HepG2 (cell line): ENCODE measurements at regions not wholly inside any gene's neighbourhood (a gene's known extent, or its start where the extent isn't known, plus 50 kb on each side); places are given as distances from the start of the nearest gene placed in this dataset.
A peak's percentile ranks its signal among the peaks of the same experiment; 100 is the strongest.

Experiments
- ATAC-seq: fragments of 200-7000 bp; cut with Tn5 transposase; 3 replicates; pipeline ENCODE4 v1.9.1; 2020; ENCODE audit warnings: mild to moderate bottlenecking, moderate library complexity
- BruUV-seq: library from RNA; stranded (reverse); fragments of 400-500 nt; replicated peaks from 2 replicates; lab custom pipeline; 2021; lab: Mats Ljungman, UMichigan
- CTCF ChIA-PET: fragments of 300-600 bp; formaldehyde crosslinking; extraction: SDS; loops from one replicate; lab custom pipeline; 2021; ENCODE audit warnings: low total read pairs, inconsistent platforms, low intra/inter-chr PET ratio; lab: Yijun Ruan, JAX
- POLR2A ChIA-PET: fragments of 350-600 bp; sonication (Branson Sonifier 250); formaldehyde crosslinking; loops from one replicate; lab custom pipeline; 2020; ENCODE audit warnings: antibody characterized with exemption, inconsistent platforms; lab: Yijun Ruan, JAX
- DNase-seq: peaks from one replicate; pipeline ENCODE4 v3.0.0-alpha.2; 2015; ENCODE audit warnings: low spot score
- FAIRE-seq: peaks from 3 replicates; lab custom pipeline; 2011; peaks lifted over from hg19 to GRCh38; lab: Jason Lieb, UNC
- H2AFZ ChIP-seq: one replicate; pipeline ENCODE4 v1.6.1; 2011; ENCODE audit warnings: low read length, inconsistent platforms
- H3K27ac ChIP-seq: fragments of 300-600 bp; 3 replicates; pipeline ENCODE4 v1.8.0; 2011; ENCODE audit warnings: mixed run types, mild to moderate bottlenecking, mixed read lengths, low read length, inconsistent platforms; ENCODE audit not compliant: insufficient read depth; ENCODE audit errors: extremely low read length
- H3K27me3 ChIP-seq, 2 experiments: fragments of 200-600 bp in 1 of 2; 2 replicates in 1 of 2; 3 replicates in 1 of 2; pipeline versions ENCODE4 v1.6.0 to v1.8.0; 2011; ENCODE audit warnings: low read length in 2 of 2, mild to moderate bottlenecking in 2 of 2, moderate library complexity in 2 of 2, inconsistent platforms in 1 of 2; ENCODE audit not compliant: insufficient read depth in 2 of 2, control insufficient read depth in 1 of 2
- H3K36me3 ChIP-seq, 2 experiments: fragments of 200-600 bp in 1 of 2; replicated peaks in 1 of 2; 2 replicates in 1 of 2; 3 replicates in 1 of 2; pipeline versions ENCODE4 v1.5.1 to v1.8.0; 2011; ENCODE audit warnings: low read length in 2 of 2, inconsistent platforms in 1 of 2; ENCODE audit not compliant: insufficient read depth in 2 of 2, control insufficient read depth in 1 of 2
- H3K4me1 ChIP-seq: 2 replicates; pipeline ENCODE4 v1.5.1; 2012; ENCODE audit warnings: low read length, inconsistent platforms; ENCODE audit not compliant: insufficient read depth
- H3K4me2 ChIP-seq: 2 replicates; pipeline ENCODE4 v1.6.0; 2011; ENCODE audit warnings: low read depth, low read length, inconsistent platforms
- H3K4me3 ChIP-seq, 3 experiments: fragments of 200-600 bp in 1 of 3; sonication (generic), shearing (Covaris generic) in 1 of 3; replicated peaks in 1 of 3; 2 replicates each; pipeline ENCODE4 v1.5.1; 2011 to 2016; ENCODE audit warnings: low read length in 3 of 3, inconsistent platforms in 2 of 3, low read depth in 2 of 3, mild to moderate bottlenecking in 2 of 3, control low read depth in 1 of 3, mixed read lengths in 1 of 3; ENCODE audit not compliant: insufficient read depth in 1 of 3
- H3K79me2 ChIP-seq: one replicate; pipeline ENCODE4 v1.6.1; 2011; ENCODE audit warnings: low read length, inconsistent platforms; ENCODE audit not compliant: insufficient read depth
- H3K9ac ChIP-seq: 2 replicates; pipeline ENCODE4 v1.6.0; 2011; ENCODE audit warnings: mild to moderate bottlenecking, low read depth, low read length, inconsistent platforms; ENCODE audit not compliant: insufficient read depth
- H3K9me3 ChIP-seq: 2 replicates; pipeline ENCODE4 v1.5.1; 2012; ENCODE audit warnings: mild to moderate bottlenecking, low read length
- H4K20me1 ChIP-seq: 2 replicates; pipeline ENCODE4 v1.6.0; 2011; ENCODE audit warnings: inconsistent platforms, mild to moderate bottlenecking, low read length, moderate library complexity; ENCODE audit not compliant: insufficient read depth
- EP300 ChIP-seq, 3 experiments: sonication (generic) in 1 of 3; formaldehyde crosslinking in 1 of 3; IDR thresholded peaks; 2 replicates each; pipeline versions ENCODE4 v1.5.1 to v1.6.1; 2011 to 2020; ENCODE audit warnings: low read depth in 2 of 3, low read length in 2 of 3, borderline replicate concordance in 1 of 3, improper control_type of control experiment in 1 of 3, mild to moderate bottlenecking in 1 of 3, missing genetic modification reagents in 1 of 3, moderate library complexity in 1 of 3
- HDAC2 ChIP-seq: sonication (generic); formaldehyde crosslinking; IDR thresholded peaks from 2 replicates; pipeline ENCODE4 v1.4.0; 2020; ENCODE audit warnings: missing genetic modification reagents
- HNRNPK ChIP-seq: fragments of 200-400 bp; formaldehyde crosslinking; IDR thresholded peaks from 2 replicates; pipeline ENCODE4 v1.6.1; 2018; ENCODE audit warnings: low read length, low read depth, moderate library complexity, mild to moderate bottlenecking; ENCODE audit not compliant: poor library complexity, severe bottlenecking
- HNRNPL ChIP-seq: fragments of 200-400 bp; formaldehyde crosslinking; IDR thresholded peaks from 2 replicates; pipeline ENCODE4 v1.6.1; 2017; ENCODE audit warnings: mild to moderate bottlenecking, low read depth, low read length
- NFKB2 ChIP-seq: sonication (generic); formaldehyde crosslinking; IDR thresholded peaks from 2 replicates; pipeline ENCODE4 v1.4.0; 2020; ENCODE audit warnings: missing genetic modification reagents, borderline replicate concordance
- PHF5A ChIP-seq: IDR thresholded peaks from one replicate; pipeline ENCODE4 v1.6.1; 2018; ENCODE audit warnings: low read depth, missing genetic modification reagents; ENCODE audit not compliant: unreplicated experiment
- SP4 ChIP-seq: sonication (generic); formaldehyde crosslinking; IDR thresholded peaks from 2 replicates; pipeline ENCODE4 v1.8.1; 2023; ENCODE audit warnings: mild to moderate bottlenecking, missing genetic modification reagents
- TAF1 ChIP-seq: sonication (generic); formaldehyde crosslinking; IDR thresholded peaks from 2 replicates; pipeline ENCODE4 v1.4.0; 2020; ENCODE audit warnings: missing genetic modification reagents
- ZNF607 ChIP-seq: sonication (generic); formaldehyde crosslinking; IDR thresholded peaks from 2 replicates; pipeline ENCODE4 v1.5.1; 2020; ENCODE audit warnings: missing genetic modification reagents, mild to moderate bottlenecking, borderline replicate concordance
- ZNF777 ChIP-seq: sonication (generic); formaldehyde crosslinking; IDR thresholded peaks from 2 replicates; pipeline ENCODE4 v1.4.0; 2020; ENCODE audit warnings: missing genetic modification reagents
- WGBS: methylation state at CpG from one replicate; pipeline ENCODE4 v1.1.6; 2017; ENCODE audit warnings: low lambda C conversion rate; 5-methylcytosine and 5-hydroxymethylcytosine counted together
- in situ Hi-C: cut with HindIII; loops from 2 replicates; pipeline ENCODE4 v1.10.0; 2017; ENCODE audit warnings: low pct_unique_long_range_greater_than_20kb; ENCODE audit not compliant: extremely low pct_ligation_motif_present
- intact Hi-C: fragments of 100-400 bp; cut with micrococcal nuclease; formaldehyde crosslinking; loops from one replicate; pipeline ENCODE4 v1.10.0; 2022; ENCODE audit not compliant: unreplicated experiment

GRCh38 chr7:65239324-65239706 is 134.3 kb upstream of the ZNF92 start:
- H3K9ac ChIP-seq: 0 out of 2 replicates have a peak overlapping the region, but pooled peaks have one; percentile 29
- DNase-seq (no peak), FAIRE-seq (no peak), ATAC-seq (no peak; the same call in 1 of the 3 replicates)
- no peaks in the 10 kb centered on the region for H3K36me3 ChIP-seq
- peak overlapping the region; percentile 96 for H3K4me2 ChIP-seq
- no TSS peak for BruUV-seq
- H3K9me3 ChIP-seq: no peaks in the 10 kb centered on the region
- H2AFZ ChIP-seq: no peak overlapping the region
- peaks cover 0 to 9% of the 10 kb centered on the region in 2 experiments; a peak in 2 of 5 replicates for H3K27me3 ChIP-seq
- H3K79me2 ChIP-seq: no peaks in the 10 kb centered on the region
- WGBS: 71% methylated on average over 4 of the region's 20 CpGs
- intact Hi-C loops (no loop called here), in situ Hi-C loops (no loop called here)
- H3K4me3 ChIP-seq: peak overlapping the region; percentile 67 to 82 (median 74); a peak in 4 of 6 replicates
- H3K27ac ChIP-seq: no peak overlapping the region
- no peaks in the 10 kb centered on the region for H4K20me1 ChIP-seq
- peak; percentile 7; the same call in 1 of the 2 replicates for TF ChIP-seq ZNF607 (CRISPR knock-in tag)
- TF ChIP-seq HDAC2 (CRISPR knock-in tag): no peak
- peak; percentile 6 for TF ChIP-seq HNRNPK
- no peak for TF ChIP-seq PHF5A (CRISPR knock-in tag)
- no peak for TF ChIP-seq NFKB2 (CRISPR knock-in tag)
- 0 out of 2 replicates have a peak, but pooled peaks have one; percentile 57 for TF ChIP-seq HNRNPL
- TF ChIP-seq ZNF777 (CRISPR knock-in tag): no peak
- no peak for TF ChIP-seq TAF1 (CRISPR knock-in tag)
- TF ChIP-seq SP4 (CRISPR knock-in tag): peak; percentile 38; the same call in 1 of the 2 replicates
- TF ChIP-seq EP300 (IDR thresholded peaks at IDR 0.05; ENCODE audit: low read depth in 2 of 2, low read length in 2 of 2): no peak
- TF ChIP-seq EP300 (CRISPR knock-in tag; IDR thresholded peaks at IDR 0.05; ENCODE audit: borderline replicate concordance): no peak
- TF ChIP-seq, all 625 proteins: peak for 4
- H3K4me1 ChIP-seq: peaks cover 29% of the 10 kb centered on the region
- ChIA-PET CTCF (no interaction called here), POLR2A (no interaction called here)
